ENCODE measurements at regions not wholly inside any gene's neighbourhood (a gene's known extent, or its start where the extent isn't known, plus 50 kb on each side); places are given as distances from the start of the nearest gene placed in this dataset.

- no peaks in the 10 kb centered on the region for H3K27me3 ChIP-seq
- H3K27ac ChIP-seq = no peak overlapping the region
- no peak for ATAC-seq
Measured at GRCh38 chr16:27704252-27704651, 154.3 kb downstream of the KATNIP start.

GRCh38 chr16:27706156-27706865, 156.4 kb downstream of the KATNIP start:
- no peaks in the 10 kb centered on the region for H3K9me3 ChIP-seq
- no peaks in the 10 kb centered on the region for H3K4me1 ChIP-seq
- no peaks in the 10 kb centered on the region for H3K27me3 ChIP-seq
- H3K27ac ChIP-seq = no peak overlapping the region
- intact Hi-C loops (cut with DNase I) = no loop called here
- H3K36me3 ChIP-seq = no peaks in the 10 kb centered on the region
- H3K4me3 ChIP-seq = no peak overlapping the region
- DNase-seq = peak; percentile 26
- ATAC-seq = no peak
- no peak for TF ChIP-seq CTCF (IDR thresholded peaks at IDR 0.05)

More at GRCh38 chr16:27704252-27704651, 154.3 kb downstream of the KATNIP start:
- peaks cover 4% of the 10 kb centered on the region for H3K36me3 ChIP-seq
- no peak for DNase-seq
- no peak for TF ChIP-seq CTCF (IDR thresholded peaks at IDR 0.05)
- H3K4me3 ChIP-seq = no peak overlapping the region
- H3K9me3 ChIP-seq = no peaks in the 10 kb centered on the region
- H3K4me1 ChIP-seq = no peaks in the 10 kb centered on the region
- intact Hi-C loops (cut with DNase I) = no loop called here

- DNase-seq (peak; percentile 32), ATAC-seq (no peak)
- Histone ChIP-seq H3K4me3 (no peak overlapping the region), H3K27me3 (no peaks in the 10 kb centered on the region), H3K9me3 (no peaks in the 10 kb centered on the region), H3K36me3 (no peaks in the 10 kb centered on the region), H3K27ac (no peak overlapping the region), H3K4me1 (no peaks in the 10 kb centered on the region)
- TF ChIP-seq CTCF (IDR thresholded peaks at IDR 0.05) = no peak
- intact Hi-C loops (cut with DNase I) = no loop called here
Measured at GRCh38 chr16:27706866-27707685, 157.1 kb downstream of the KATNIP start.

- H3K27me3 ChIP-seq = no peaks in the 10 kb centered on the region
- peak; percentile 40 for DNase-seq
- TF ChIP-seq CTCF (IDR thresholded peaks at IDR 0.05) = no peak
- no peaks in the 10 kb centered on the region for H3K4me1 ChIP-seq
- H3K9me3 ChIP-seq = no peaks in the 10 kb centered on the region
- no peak overlapping the region for H3K4me3 ChIP-seq
- H3K36me3 ChIP-seq = no peaks in the 10 kb centered on the region
- no peak for ATAC-seq
- intact Hi-C loops (cut with DNase I) = no loop called here
- H3K27ac ChIP-seq = no peak overlapping the region
Measured at GRCh38 chr16:27708651-27709050, 158.7 kb downstream of the KATNIP start.

GRCh38 chr16:27712251-27712711, 162.3 kb downstream of the KATNIP start:
- intact Hi-C loops (cut with DNase I) = no loop called here
- Histone ChIP-seq H3K27me3 (no peaks in the 10 kb centered on the region), H3K4me1 (no peaks in the 10 kb centered on the region), H3K4me3 (no peak overlapping the region), H3K36me3 (no peaks in the 10 kb centered on the region), H3K27ac (no peak overlapping the region), H3K9me3 (no peaks in the 10 kb centered on the region)
- ATAC-seq (no peak), DNase-seq (peak; percentile 34)
- no peak for TF ChIP-seq CTCF (IDR thresholded peaks at IDR 0.05)
